Activated CD4-positive, alpha-beta memory T cell treated with anti-CD3 and anti-CD28 coated beads for 36 hours (primary cell): ENCODE measurements at regions not wholly inside any gene's neighbourhood (a gene's known extent, or its start where the extent isn't known, plus 50 kb on each side); places are given as distances from the start of the nearest gene placed in this dataset.
"Not testable (repeated sequence)": the region's sequence is repeated elsewhere in the genome, so short reads cannot be mapped to it uniquely, and the experiment has no call there.

ENCODE experiments used
- CTCF ChIA-PET: fragments of 350-600 bp; sonication (Branson Sonifier 250); formaldehyde crosslinking; loops from one replicate; lab custom pipeline; 2021; ENCODE audit warnings: antibody characterized with exemption, inconsistent platforms; lab: Charles Lee
- POLR2A ChIA-PET: fragments of 350-600 bp; sonication (Branson Sonifier 250); formaldehyde crosslinking; loops from one replicate; lab custom pipeline; 2021; ENCODE audit warnings: antibody characterized with exemption; lab: Charles Lee
- DNase-seq: peaks from one replicate; pipeline ENCODE4 v3.0.0-alpha.2; 2020
- H3K27ac Mint-ChIP-seq: one replicate; pipeline ENCODE4 v1.8.0; 2021; ENCODE audit warnings: mixed read lengths
- H3K27me3 Mint-ChIP-seq: one replicate; pipeline ENCODE4 v1.8.0; 2021; ENCODE audit warnings: mixed read lengths
- H3K36me3 Mint-ChIP-seq: one replicate; pipeline ENCODE4 v1.8.0; 2021; ENCODE audit warnings: mixed read lengths
- H3K4me1 Mint-ChIP-seq: one replicate; pipeline ENCODE4 v1.8.0; 2021; ENCODE audit warnings: low read depth, mixed read lengths
- H3K4me3 Mint-ChIP-seq: one replicate; pipeline ENCODE4 v1.8.0; 2021; ENCODE audit warnings: mild to moderate bottlenecking, mixed read lengths
- H3K9me3 Mint-ChIP-seq: one replicate; pipeline ENCODE4 v1.8.0; 2021; ENCODE audit warnings: mixed read lengths
- intact Hi-C: fragments of 100-400 bp; cut with micrococcal nuclease; formaldehyde crosslinking; loops from one replicate; pipeline ENCODE4 v1.15.1; 2023

GRCh38 chr5:20956134-20956533 lies 968.1 kb upstream of the CDH18 start:
- no peak overlapping the region for H3K27ac Mint-ChIP-seq
- POLR2A ChIA-PET: no interaction called here
- CTCF ChIA-PET: no interaction called here
- intact Hi-C loops: no loop called here
- no peaks in the 10 kb centered on the region for H3K4me1 Mint-ChIP-seq
- H3K27me3 Mint-ChIP-seq: no peaks in the 10 kb centered on the region
- H3K36me3 Mint-ChIP-seq: no peaks in the 10 kb centered on the region
- no peak overlapping the region for H3K4me3 Mint-ChIP-seq
- H3K9me3 Mint-ChIP-seq: peaks cover 12% of the 10 kb centered on the region
- DNase-seq: no peak

DNA sequence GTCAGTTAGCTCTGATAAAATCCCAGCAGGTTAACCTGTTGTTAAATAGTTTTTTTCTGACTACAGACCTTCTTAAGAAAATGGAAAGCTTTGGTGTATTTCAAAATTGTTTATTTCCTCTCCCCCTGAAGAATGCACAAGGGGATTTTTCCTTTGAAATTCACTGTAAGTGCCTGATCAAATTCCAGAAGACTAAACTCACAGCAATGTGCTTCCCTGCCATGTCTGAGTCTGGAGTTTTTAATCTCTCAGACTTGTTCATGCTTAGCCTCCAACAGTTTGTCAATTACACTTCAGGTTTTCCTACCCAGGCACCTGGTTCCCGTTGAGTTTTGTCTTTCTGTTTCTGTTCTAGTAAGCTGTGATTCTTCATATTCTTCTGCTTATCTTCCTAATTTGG lies 961.6 kb upstream of the CDH18 start:
- Mint-ChIP-seq H3K36me3 (no peaks in the 10 kb centered on the region), H3K27me3 (no peaks in the 10 kb centered on the region), H3K4me3 (no peak overlapping the region), H3K4me1 (no peaks in the 10 kb centered on the region), H3K9me3 (peaks cover 9% of the 10 kb centered on the region), H3K27ac (no peak overlapping the region)
- ChIA-PET CTCF (no interaction called here), POLR2A (no interaction called here)
- no peak for DNase-seq
- intact Hi-C loops: no loop called here

DNA sequence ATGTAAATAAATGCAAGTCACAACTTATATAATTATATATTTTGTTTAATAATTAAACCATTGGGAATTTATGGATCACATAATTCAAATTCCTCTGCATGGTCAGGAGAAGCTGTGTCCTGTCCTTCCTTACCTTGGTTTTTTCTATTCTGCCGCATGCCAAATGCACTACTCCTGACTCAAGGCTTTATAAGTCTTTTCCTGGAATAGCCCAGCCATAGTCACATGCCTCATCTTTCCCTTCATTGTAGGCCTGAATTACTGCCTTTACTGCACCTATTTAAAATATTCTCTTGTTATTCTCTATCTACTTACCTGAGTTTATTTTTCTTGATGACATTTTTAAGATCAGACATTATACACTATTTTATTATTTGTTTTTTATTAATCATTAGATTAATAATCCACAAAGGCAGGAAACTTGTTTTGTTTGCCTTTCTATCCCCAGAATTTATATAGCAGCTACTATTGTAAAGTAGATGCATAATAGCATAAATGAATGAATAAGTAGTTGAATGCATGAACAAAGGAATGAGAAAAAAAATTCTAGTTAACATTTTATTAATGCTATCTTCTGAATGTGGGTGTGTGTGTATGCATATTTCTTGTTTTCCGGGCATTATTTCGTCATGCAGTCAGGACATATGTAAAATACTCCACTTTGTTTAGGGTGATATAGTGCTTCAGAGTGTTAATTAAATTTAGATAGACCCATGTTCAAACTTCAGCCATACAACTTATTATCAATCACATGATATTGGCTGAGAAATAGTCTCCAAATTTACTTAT lies 955.4 kb upstream of the CDH18 start:
- POLR2A ChIA-PET, H3K27ac Mint-ChIP-seq, CTCF ChIA-PET, H3K4me1 Mint-ChIP-seq, H3K9me3 Mint-ChIP-seq, intact Hi-C loops, H3K27me3 Mint-ChIP-seq, H3K4me3 Mint-ChIP-seq, DNase-seq, H3K36me3 Mint-ChIP-seq: not testable (repeated sequence)

GRCh38 chr5:20942603-20943002 lies 954.6 kb upstream of the CDH18 start:
- H3K4me3 Mint-ChIP-seq, H3K27ac Mint-ChIP-seq, H3K4me1 Mint-ChIP-seq, DNase-seq, H3K9me3 Mint-ChIP-seq, CTCF ChIA-PET, POLR2A ChIA-PET, intact Hi-C loops, H3K27me3 Mint-ChIP-seq, H3K36me3 Mint-ChIP-seq: not testable (repeated sequence)

DNA sequence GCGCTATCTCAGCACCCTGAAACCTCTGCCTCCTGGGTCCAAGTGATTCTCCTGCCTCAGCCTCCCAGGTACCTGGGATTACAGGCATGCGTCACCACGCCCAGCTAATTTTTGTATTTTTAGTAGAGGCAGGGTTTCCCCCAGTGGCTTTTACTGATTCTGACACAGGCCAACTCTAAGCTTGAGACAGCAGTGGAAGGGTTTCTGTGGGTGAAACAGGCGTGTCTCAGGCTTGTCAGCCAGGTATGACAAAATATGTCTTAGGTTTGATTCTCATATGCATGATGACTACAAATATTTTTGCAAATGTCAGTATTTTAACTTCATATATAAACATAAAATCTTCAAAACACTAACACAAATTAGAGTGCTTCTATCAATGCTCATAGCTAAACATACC lies 952.8 kb upstream of the CDH18 start:
- H3K27me3 Mint-ChIP-seq, H3K36me3 Mint-ChIP-seq, POLR2A ChIA-PET, H3K4me1 Mint-ChIP-seq, CTCF ChIA-PET, H3K4me3 Mint-ChIP-seq, H3K9me3 Mint-ChIP-seq, H3K27ac Mint-ChIP-seq, intact Hi-C loops, DNase-seq: not testable (repeated sequence)

DNA sequence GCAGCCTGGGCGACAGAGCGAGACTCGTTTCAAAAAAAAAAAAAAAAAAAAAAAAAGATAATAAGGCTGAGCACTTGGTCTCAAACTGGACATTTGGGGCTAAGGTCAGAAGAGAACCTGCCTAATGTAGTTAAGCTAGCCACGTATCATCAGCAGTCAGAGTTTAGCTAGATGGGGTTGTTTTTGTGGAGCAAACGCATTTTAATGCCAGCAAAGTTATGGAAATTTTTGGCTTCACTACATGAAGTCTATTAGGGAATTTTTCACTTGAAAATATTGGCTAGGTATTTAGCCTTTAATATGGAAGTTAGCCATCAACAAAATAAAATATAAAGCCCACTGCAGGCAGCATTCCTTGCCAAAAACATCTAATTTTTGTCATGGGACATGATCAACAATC lies 902.9 kb upstream of the CDH18 start:
- CTCF ChIA-PET, H3K4me1 Mint-ChIP-seq, H3K27ac Mint-ChIP-seq, H3K4me3 Mint-ChIP-seq, intact Hi-C loops, POLR2A ChIA-PET, H3K27me3 Mint-ChIP-seq, H3K9me3 Mint-ChIP-seq, DNase-seq, H3K36me3 Mint-ChIP-seq: not testable (repeated sequence)

DNA sequence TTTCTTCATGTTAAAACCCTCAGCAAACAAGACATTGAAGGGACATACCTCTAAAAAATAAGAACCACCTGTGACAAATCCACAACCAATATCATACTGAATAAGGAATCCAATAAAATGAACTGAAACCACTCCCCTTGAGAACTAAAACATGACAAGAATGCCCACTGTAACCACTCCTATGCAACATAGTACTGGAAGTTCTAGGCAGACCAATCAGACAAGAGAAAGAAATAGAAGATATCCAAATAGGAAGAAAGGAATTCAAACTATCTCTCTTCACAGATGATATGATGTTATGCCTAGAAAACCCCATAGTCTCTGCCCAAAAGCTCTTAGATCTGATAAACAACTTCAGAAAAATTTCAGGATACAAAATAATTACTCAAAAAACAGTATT lies 887.7 kb upstream of the CDH18 start:
- H3K4me1 Mint-ChIP-seq, H3K36me3 Mint-ChIP-seq, H3K27me3 Mint-ChIP-seq, DNase-seq, intact Hi-C loops, H3K4me3 Mint-ChIP-seq, CTCF ChIA-PET, H3K27ac Mint-ChIP-seq, POLR2A ChIA-PET, H3K9me3 Mint-ChIP-seq: not testable (repeated sequence)

DNA sequence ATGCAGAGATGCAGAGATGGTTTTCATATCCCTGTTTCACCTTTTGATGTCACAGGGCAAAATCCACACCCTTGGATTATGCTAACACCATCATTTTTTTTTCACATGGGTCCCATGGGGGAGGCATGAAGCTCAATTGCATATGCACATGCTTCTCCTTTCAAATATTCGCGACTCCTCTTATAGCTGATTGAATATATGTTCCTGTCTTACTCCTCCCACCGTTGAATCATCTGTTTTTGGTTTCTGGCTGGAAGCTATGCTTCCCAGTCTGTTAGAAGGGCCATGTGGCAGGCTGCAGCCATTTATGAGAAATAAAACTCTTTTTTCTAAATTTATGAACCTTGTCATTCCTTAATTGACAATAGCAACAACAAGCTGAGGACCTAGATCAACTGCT lies 877.9 kb upstream of the CDH18 start:
- CTCF ChIA-PET, H3K9me3 Mint-ChIP-seq: not testable (repeated sequence)

GRCh38 chr5:20833081-20833627 lies 845.2 kb upstream of the CDH18 start:
- Mint-ChIP-seq H3K27me3 (no peaks in the 10 kb centered on the region), H3K36me3 (no peaks in the 10 kb centered on the region), H3K27ac (no peak overlapping the region), H3K4me1 (no peaks in the 10 kb centered on the region), H3K4me3 (no peak overlapping the region), H3K9me3 (peaks cover under 1% of the 10 kb centered on the region)
- ChIA-PET CTCF (no interaction called here), POLR2A (no interaction called here)
- DNase-seq: no peak
- intact Hi-C loops: no loop called here

More for the DNA sequence above, 877.9 kb upstream of the CDH18 start:
- POLR2A ChIA-PET, intact Hi-C loops, H3K27ac Mint-ChIP-seq, H3K4me3 Mint-ChIP-seq, DNase-seq, H3K4me1 Mint-ChIP-seq, H3K27me3 Mint-ChIP-seq, H3K36me3 Mint-ChIP-seq: not testable (repeated sequence)

GRCh38 chr5:20832204-20833080 lies 844.4 kb upstream of the CDH18 start:
- Mint-ChIP-seq H3K27me3 (no peaks in the 10 kb centered on the region), H3K36me3 (no peaks in the 10 kb centered on the region), H3K4me3 (no peak overlapping the region), H3K9me3 (no peaks in the 10 kb centered on the region), H3K27ac (no peak overlapping the region), H3K4me1 (no peaks in the 10 kb centered on the region)
- intact Hi-C loops: no loop called here
- ChIA-PET POLR2A (no interaction called here), CTCF (no interaction called here)
- DNase-seq: no peak

GRCh38 chr5:20825951-20826350 lies 838.0 kb upstream of the CDH18 start:
- H3K9me3 Mint-ChIP-seq, H3K4me1 Mint-ChIP-seq, H3K4me3 Mint-ChIP-seq, DNase-seq, H3K27ac Mint-ChIP-seq, CTCF ChIA-PET, H3K36me3 Mint-ChIP-seq, H3K27me3 Mint-ChIP-seq, POLR2A ChIA-PET, intact Hi-C loops: not testable (repeated sequence)

GRCh38 chr5:20797216-20797615 lies 809.2 kb upstream of the CDH18 start:
- intact Hi-C loops, H3K27me3 Mint-ChIP-seq, H3K4me1 Mint-ChIP-seq, DNase-seq, POLR2A ChIA-PET, CTCF ChIA-PET, H3K36me3 Mint-ChIP-seq, H3K27ac Mint-ChIP-seq, H3K9me3 Mint-ChIP-seq, H3K4me3 Mint-ChIP-seq: not testable (repeated sequence)
